ENCODE measurements at regions not wholly inside any gene's neighbourhood (a gene's known extent, or its start where the extent isn't known, plus 50 kb on each side); places are given as distances from the start of the nearest gene placed in this dataset.

DNA sequence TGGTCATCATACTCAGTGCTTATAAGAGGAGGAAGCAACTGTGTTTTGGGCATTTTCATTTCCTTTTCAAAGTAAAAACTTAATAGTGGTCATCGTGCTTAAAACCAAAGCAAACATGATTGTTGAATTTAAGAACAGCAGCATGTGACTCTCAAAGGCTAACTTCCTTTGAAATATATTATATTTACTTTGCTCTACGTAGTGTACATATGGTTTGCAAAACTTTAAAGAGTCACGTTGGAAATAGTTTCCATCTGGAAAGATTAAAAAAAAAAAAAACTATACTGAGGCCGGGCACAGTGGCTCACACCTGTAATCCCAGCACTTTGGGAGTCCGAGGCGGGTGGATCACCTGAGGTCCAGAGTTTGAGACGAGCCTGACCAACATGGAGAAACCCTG is 367.9 kb upstream of the BCHE start:
- Histone ChIP-seq H3K27me3 (no peaks in the 10 kb centered on the region), H3K4me3 (no peak overlapping the region), H3K36me3 (replicated peaks in 1 of 2; ENCODE audit: insufficient read depth in 1 of 2, low read depth in 2 of 2) (no peaks in the 10 kb centered on the region), H3K9me3 (no peaks in the 10 kb centered on the region), H3K4me1 (no peaks in the 10 kb centered on the region), H3K27ac (no peak overlapping the region)
- WGBS, 2 donors: 57 to 63% methylated on average over 7 of the region's 7 CpGs
- intact Hi-C loops (cut with DNase I): no loop called here
- ATAC-seq (no peak), DNase-seq (no peak)
- TF ChIP-seq POLR2A (IDR thresholded peaks at IDR 0.05): no peak
- TF ChIP-seq, protein P1, sequence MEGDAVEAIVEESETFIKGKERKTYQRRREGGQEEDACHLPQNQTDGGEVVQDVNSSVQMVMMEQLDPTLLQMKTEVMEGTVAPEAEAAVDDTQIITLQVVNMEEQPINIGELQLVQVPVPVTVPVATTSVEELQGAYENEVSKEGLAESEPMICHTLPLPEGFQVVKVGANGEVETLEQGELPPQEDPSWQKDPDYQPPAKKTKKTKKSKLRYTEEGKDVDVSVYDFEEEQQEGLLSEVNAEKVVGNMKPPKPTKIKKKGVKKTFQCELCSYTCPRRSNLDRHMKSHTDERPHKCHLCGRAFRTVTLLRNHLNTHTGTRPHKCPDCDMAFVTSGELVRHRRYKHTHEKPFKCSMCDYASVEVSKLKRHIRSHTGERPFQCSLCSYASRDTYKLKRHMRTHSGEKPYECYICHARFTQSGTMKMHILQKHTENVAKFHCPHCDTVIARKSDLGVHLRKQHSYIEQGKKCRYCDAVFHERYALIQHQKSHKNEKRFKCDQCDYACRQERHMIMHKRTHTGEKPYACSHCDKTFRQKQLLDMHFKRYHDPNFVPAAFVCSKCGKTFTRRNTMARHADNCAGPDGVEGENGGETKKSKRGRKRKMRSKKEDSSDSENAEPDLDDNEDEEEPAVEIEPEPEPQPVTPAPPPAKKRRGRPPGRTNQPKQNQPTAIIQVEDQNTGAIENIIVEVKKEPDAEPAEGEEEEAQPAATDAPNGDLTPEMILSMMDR (IDR thresholded peaks at IDR 0.05): no peak

DNA sequence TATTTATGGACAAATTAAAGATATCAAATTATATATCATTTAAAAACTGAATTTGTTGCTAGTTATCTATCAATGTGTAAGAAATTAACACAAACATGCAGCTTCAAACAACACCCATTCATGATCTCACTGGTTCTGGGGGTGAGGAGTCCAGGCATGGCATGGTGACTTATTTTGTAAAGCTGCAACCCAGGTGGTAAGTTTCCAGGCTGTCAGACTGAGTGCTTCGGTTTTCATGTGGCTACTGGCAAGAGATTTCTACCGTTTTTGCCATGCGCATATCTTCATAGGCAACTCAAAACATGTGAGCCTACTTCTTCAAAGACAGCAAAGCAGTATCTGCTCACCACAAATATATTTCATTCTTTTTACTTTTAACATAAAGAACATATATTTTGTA is 364.3 kb upstream of the BCHE start:
- no peaks in the 10 kb centered on the region for H3K4me1 ChIP-seq
- ATAC-seq (no peak), DNase-seq (no peak)
- H3K36me3 ChIP-seq (replicated peaks in 1 of 2; ENCODE audit: insufficient read depth in 1 of 2, low read depth in 2 of 2): no peaks in the 10 kb centered on the region
- no peaks in the 10 kb centered on the region for H3K9me3 ChIP-seq
- WGBS, 2 donors: 57 to 63% methylated on average over 3 of the region's 3 CpGs
- intact Hi-C loops (cut with DNase I): no loop called here
- H3K27me3 ChIP-seq: no peaks in the 10 kb centered on the region
- H3K27ac ChIP-seq: no peak overlapping the region
- TF ChIP-seq, protein P1 (IDR thresholded peaks at IDR 0.05): no peak
- no peak for TF ChIP-seq POLR2A (IDR thresholded peaks at IDR 0.05)
- no peak overlapping the region for H3K4me3 ChIP-seq

DNA sequence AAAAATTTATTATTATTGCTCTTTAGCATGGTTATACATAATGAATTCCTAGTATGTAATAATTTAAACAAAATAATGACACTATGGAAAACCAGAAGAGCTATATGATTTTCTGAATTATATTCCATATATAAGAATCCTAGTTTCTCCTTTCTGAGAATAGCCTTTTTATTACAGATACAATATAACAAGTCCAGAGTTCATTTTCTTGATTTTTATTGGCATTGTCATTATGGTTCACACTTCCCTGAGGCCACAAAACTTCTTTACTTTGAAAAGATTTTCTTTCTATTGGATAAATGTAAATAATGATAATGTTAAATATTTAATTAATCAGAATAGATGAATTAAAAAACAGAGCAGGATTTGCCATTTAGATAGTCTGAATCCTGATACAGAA is 362.3 kb upstream of the BCHE start:
- intact Hi-C loops (cut with DNase I): no loop called here
- no peaks in the 10 kb centered on the region for H3K4me1 ChIP-seq
- H3K27ac ChIP-seq: no peak overlapping the region
- H3K9me3 ChIP-seq: no peaks in the 10 kb centered on the region
- no peak overlapping the region for H3K4me3 ChIP-seq
- DNase-seq (no peak), ATAC-seq (no peak)
- TF ChIP-seq POLR2A (IDR thresholded peaks at IDR 0.05): no peak
- H3K27me3 ChIP-seq: no peaks in the 10 kb centered on the region
- H3K36me3 ChIP-seq (replicated peaks in 1 of 2; ENCODE audit: insufficient read depth in 1 of 2, low read depth in 2 of 2): no peaks in the 10 kb centered on the region

DNA sequence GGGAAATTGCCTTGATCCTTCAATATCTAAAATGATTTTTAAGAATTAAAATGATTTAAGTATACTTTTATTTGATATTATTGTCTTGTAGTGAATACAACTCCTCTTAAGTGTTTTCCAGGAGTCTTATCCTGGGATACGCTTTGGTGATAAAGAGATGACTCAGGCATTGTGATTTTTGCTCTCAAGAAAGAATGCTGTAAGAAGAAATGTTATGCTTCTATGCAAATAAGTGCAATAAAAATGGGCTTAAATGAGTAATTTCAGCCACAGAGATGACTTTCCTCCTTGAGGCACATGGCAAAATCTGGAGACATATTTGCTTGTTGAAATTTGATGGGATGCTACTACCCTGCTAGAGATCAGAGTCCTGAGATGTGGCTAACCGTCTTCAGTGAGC is 358.6 kb upstream of the BCHE start:
- no peaks in the 10 kb centered on the region for H3K4me1 ChIP-seq
- intact Hi-C loops (cut with DNase I): no loop called here
- 58 to 78% methylated on average over 2 of the region's 2 CpGs for WGBS, 2 donors
- no peaks in the 10 kb centered on the region for H3K36me3 ChIP-seq (replicated peaks in 1 of 2; ENCODE audit: insufficient read depth in 1 of 2, low read depth in 2 of 2)
- no peak overlapping the region for H3K27ac ChIP-seq
- no peaks in the 10 kb centered on the region for H3K27me3 ChIP-seq
- no peak overlapping the region for H3K4me3 ChIP-seq
- TF ChIP-seq, protein P1 (IDR thresholded peaks at IDR 0.05): no peak
- TF ChIP-seq POLR2A (IDR thresholded peaks at IDR 0.05): no peak
- no peak for ATAC-seq
- no peaks in the 10 kb centered on the region for H3K9me3 ChIP-seq
- no peak for DNase-seq

DNA sequence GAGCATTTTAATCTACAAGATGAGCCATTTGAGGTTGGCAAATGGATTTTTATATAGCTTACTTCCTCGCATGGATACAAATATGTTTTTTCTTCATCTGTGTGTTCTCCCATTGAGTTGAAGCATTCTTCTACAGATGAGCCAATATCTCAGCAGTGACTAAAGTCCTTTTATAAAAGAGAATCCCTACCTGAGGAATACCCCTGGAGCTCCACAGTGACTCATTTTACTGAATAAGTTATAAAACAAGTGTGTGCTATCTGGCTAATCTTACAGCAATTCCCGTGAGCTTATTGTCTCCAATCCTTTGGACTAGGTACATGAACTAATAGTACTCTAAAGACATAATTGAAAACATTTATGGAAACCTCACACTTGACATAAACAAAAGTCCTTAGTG is 354.2 kb upstream of the BCHE start:
- TF ChIP-seq POLR2A (IDR thresholded peaks at IDR 0.05): no peak
- TF ChIP-seq, protein P1 (IDR thresholded peaks at IDR 0.05): no peak
- Histone ChIP-seq H3K27me3 (no peaks in the 10 kb centered on the region), H3K4me1 (no peaks in the 10 kb centered on the region), H3K27ac (no peak overlapping the region), H3K36me3 (replicated peaks in 1 of 2; ENCODE audit: insufficient read depth in 1 of 2, low read depth in 2 of 2) (no peaks in the 10 kb centered on the region), H3K4me3 (no peak overlapping the region), H3K9me3 (no peaks in the 10 kb centered on the region)
- 76 to 80% methylated on average over 2 of the region's 2 CpGs for WGBS, 2 donors
- ATAC-seq (no peak), DNase-seq (no peak)
- intact Hi-C loops (cut with DNase I): no loop called here

All from body of pancreas (tissue), 4 donors.